Type B pancreatic cell (in vitro differentiated cells): ENCODE measurements at regions not wholly inside any gene's neighbourhood (a gene's known extent, or its start where the extent isn't known, plus 50 kb on each side); places are given as distances from the start of the nearest gene placed in this dataset.

Experiments
- DNase-seq: peaks from one replicate; pipeline ENCODE4 v3.0.0; 2021; ENCODE audit warnings: mixed read lengths; ENCODE audit not compliant: unreplicated experiment; ENCODE audit errors: extremely low spot score
- H3K27ac Mint-ChIP-seq: 2 replicates; pipeline ENCODE4 v1.8.0; 2021; ENCODE audit warnings: mild to moderate bottlenecking, mixed read lengths
- H3K27me3 Mint-ChIP-seq: 2 replicates; pipeline ENCODE4 v1.8.0; 2021; ENCODE audit warnings: mixed read lengths
- H3K36me3 Mint-ChIP-seq: 2 replicates; pipeline ENCODE4 v1.8.0; 2021; ENCODE audit warnings: mixed read lengths
- H3K4me1 Mint-ChIP-seq: one replicate; pipeline ENCODE4 v1.8.0; 2021; ENCODE audit warnings: mixed read lengths; ENCODE audit not compliant: unreplicated experiment
- H3K4me3 Mint-ChIP-seq: 2 replicates; pipeline ENCODE4 v1.8.0; 2021; ENCODE audit warnings: mild to moderate bottlenecking, mixed read lengths
- H3K9me3 Mint-ChIP-seq: 2 replicates; pipeline ENCODE4 v1.8.0; 2021; ENCODE audit warnings: mixed read lengths
- TF ChIP-seq, protein P1 (sequence below): fragments of 200-600 bp; sonication (generic); conservative IDR thresholded peaks from 2 replicates; pipeline ENCODE4 v1.5.0; 2021; ENCODE audit warnings: antibody characterized with exemption, mild to moderate bottlenecking

DNA sequence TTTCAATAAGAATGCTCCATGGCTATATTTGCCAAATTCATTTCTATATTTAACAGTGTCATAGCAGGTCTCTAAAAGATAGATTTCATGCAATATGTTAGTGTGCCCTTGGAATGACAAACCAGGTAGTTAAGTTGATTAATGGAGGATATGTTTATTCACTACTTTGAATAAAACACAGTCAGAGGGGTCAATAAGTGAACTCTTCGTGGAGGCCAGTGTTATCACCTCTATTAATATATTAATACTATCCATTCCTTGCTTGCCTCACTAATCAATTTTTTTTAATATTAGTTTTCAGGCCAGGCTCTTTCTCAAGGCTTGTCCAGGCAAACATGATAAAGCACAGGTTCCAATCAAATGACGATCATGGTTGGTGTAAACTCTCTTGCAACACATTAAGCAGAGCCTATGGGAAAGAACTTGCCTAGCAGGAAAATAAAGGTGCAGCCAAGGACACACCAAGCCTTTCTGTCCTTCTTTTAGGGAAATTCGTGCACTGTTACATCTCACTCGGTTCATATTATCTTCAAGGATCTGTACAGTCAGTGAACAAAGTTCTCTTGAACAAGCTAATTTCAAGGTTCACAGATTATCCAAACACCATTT lies 144.7 kb downstream of the DCK start:
- Mint-ChIP-seq H3K27ac (no peak overlapping the region), H3K9me3 (peaks cover 4% of the 10 kb centered on the region), H3K27me3 (no peaks in the 10 kb centered on the region), H3K4me1 (no peaks in the 10 kb centered on the region), H3K4me3 (no peak overlapping the region), H3K36me3 (no peaks in the 10 kb centered on the region)
- TF ChIP-seq, protein P1, sequence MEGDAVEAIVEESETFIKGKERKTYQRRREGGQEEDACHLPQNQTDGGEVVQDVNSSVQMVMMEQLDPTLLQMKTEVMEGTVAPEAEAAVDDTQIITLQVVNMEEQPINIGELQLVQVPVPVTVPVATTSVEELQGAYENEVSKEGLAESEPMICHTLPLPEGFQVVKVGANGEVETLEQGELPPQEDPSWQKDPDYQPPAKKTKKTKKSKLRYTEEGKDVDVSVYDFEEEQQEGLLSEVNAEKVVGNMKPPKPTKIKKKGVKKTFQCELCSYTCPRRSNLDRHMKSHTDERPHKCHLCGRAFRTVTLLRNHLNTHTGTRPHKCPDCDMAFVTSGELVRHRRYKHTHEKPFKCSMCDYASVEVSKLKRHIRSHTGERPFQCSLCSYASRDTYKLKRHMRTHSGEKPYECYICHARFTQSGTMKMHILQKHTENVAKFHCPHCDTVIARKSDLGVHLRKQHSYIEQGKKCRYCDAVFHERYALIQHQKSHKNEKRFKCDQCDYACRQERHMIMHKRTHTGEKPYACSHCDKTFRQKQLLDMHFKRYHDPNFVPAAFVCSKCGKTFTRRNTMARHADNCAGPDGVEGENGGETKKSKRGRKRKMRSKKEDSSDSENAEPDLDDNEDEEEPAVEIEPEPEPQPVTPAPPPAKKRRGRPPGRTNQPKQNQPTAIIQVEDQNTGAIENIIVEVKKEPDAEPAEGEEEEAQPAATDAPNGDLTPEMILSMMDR: no peak
- no peak for DNase-seq

DNA sequence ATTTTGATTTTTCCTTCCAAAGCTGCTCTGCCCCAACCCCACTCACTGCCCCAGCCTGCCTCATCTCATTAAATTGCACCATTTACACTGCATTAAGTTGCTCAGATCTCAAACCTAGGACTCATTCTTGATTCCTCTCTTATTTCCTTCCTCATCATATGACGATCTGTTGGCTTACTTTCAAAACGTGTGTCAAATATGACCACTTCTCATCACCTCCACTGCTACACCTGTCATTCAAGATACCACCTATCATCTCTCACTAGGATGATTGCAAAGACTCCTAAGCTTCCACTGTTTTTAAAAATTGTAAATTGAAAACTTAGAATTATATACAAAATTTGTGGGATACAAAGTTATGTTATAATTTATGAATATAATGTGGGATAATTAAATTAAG lies 147.1 kb downstream of the DCK start:
- Mint-ChIP-seq H3K9me3 (peaks cover 4% of the 10 kb centered on the region), H3K36me3 (no peaks in the 10 kb centered on the region), H3K4me3 (no peak overlapping the region), H3K27me3 (no peaks in the 10 kb centered on the region), H3K27ac (no peak overlapping the region), H3K4me1 (no peaks in the 10 kb centered on the region)
- TF ChIP-seq, protein P1: no peak
- DNase-seq: no peak

DNA sequence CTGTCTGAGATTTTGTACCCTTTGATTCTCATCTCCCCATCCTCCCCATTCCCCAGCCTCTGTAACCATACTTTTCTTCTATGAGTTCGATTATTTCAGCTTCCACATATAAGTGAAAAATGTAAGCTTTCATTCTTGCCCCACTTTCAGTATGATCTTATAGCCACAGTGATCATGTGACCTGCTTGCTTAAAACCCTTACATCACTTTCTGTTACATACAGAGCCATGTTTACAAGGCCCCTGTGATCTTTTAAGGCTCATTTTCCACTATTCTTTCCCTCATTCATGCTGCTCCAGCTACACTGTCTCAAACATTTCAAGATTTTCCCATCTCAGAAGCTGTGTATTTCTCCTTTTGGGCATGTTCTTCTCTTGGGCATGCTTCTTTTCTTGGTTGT lies 147.7 kb downstream of the DCK start:
- H3K27me3 Mint-ChIP-seq: no peaks in the 10 kb centered on the region
- H3K36me3 Mint-ChIP-seq: no peaks in the 10 kb centered on the region
- no peaks in the 10 kb centered on the region for H3K4me1 Mint-ChIP-seq
- peaks cover 4% of the 10 kb centered on the region for H3K9me3 Mint-ChIP-seq
- no peak overlapping the region for H3K4me3 Mint-ChIP-seq
- TF ChIP-seq, protein P1: no peak
- DNase-seq: no peak
- no peak overlapping the region for H3K27ac Mint-ChIP-seq

DNA sequence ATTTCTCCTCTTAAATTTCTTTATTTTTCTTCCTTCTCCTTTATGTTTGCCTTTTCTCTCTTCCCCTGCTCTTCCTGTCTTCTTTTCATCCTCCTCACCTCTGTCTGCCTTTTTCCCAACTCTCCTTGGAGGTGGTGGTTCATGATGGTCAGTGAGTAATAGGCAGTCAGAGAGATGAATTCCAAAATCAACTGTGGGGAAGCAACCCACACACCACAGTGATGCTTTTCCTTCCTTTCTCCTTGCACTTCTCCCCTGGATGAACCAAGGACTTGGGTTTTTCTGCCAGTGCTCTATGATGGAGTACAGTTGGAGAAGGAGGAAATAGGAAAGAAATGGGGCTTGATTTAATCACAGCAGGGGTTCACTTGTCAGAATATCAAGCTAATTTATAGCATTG lies 153.8 kb downstream of the DCK start:
- Mint-ChIP-seq H3K4me3 (no peak overlapping the region), H3K27ac (no peak overlapping the region), H3K36me3 (no peaks in the 10 kb centered on the region), H3K9me3 (no peaks in the 10 kb centered on the region), H3K27me3 (no peaks in the 10 kb centered on the region), H3K4me1 (no peaks in the 10 kb centered on the region)
- no peak for DNase-seq
- TF ChIP-seq, protein P1: no peak

DNA sequence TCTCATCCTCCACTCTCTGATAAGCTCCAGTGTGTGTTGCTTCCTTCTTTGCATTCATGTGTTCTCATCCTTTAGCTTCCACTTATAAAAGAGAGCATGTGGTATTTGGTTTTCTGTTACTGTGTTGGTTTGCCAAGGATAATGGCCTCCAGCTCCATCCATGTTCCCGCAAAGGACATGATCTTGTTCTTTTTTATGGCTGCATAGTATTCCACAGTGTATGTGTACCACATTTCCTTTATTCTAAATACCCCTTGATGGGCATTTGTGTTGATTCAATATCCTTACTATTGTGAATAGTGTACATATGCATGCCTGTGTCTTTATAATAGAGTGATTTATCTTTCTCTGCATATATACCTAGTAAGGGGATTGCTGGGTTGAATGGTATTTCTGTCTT lies 155.1 kb downstream of the DCK start:
- H3K9me3 Mint-ChIP-seq: no peaks in the 10 kb centered on the region
- DNase-seq: no peak
- H3K27ac Mint-ChIP-seq: no peak overlapping the region
- H3K27me3 Mint-ChIP-seq: no peaks in the 10 kb centered on the region
- H3K36me3 Mint-ChIP-seq: no peaks in the 10 kb centered on the region
- TF ChIP-seq, protein P1: no peak
- H3K4me1 Mint-ChIP-seq: no peaks in the 10 kb centered on the region
- H3K4me3 Mint-ChIP-seq: no peak overlapping the region

DNA sequence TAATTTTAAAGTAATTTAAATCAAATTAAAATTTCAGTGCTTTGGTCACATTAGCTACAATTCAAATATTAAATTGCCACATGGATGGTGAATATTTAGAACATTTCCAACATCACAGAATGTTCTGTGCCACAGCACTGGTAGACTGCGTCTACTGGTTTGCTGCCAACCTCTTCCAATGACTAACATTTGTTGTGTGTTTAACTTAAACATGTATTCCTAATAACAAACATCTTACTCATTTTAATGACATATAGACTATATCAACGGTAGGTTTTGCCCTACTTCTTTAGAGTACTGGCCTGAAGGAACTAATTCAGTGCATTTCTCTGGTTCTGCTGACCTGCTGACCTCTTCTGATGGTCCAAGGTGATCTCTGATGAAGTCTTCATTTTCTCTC lies 157.6 kb downstream of the DCK start:
- Mint-ChIP-seq H3K36me3 (no peaks in the 10 kb centered on the region), H3K27ac (no peak overlapping the region), H3K27me3 (no peaks in the 10 kb centered on the region), H3K4me1 (no peaks in the 10 kb centered on the region), H3K4me3 (no peak overlapping the region), H3K9me3 (no peaks in the 10 kb centered on the region)
- no peak for DNase-seq
- TF ChIP-seq, protein P1: no peak
